GM04504 (cell line): ENCODE measurements at regions not wholly inside any gene's neighbourhood (a gene's known extent, or its start where the extent isn't known, plus 50 kb on each side); places are given as distances from the start of the nearest gene placed in this dataset.
"Not testable (repeated sequence)": the region's sequence is repeated elsewhere in the genome, so short reads cannot be mapped to it uniquely, and the experiment has no call there.

Experiments used
- DNase-seq: peaks from one replicate; pipeline ENCODE4 v3.0.0-alpha.2; 2012; ENCODE audit warnings: low read depth

DNA sequence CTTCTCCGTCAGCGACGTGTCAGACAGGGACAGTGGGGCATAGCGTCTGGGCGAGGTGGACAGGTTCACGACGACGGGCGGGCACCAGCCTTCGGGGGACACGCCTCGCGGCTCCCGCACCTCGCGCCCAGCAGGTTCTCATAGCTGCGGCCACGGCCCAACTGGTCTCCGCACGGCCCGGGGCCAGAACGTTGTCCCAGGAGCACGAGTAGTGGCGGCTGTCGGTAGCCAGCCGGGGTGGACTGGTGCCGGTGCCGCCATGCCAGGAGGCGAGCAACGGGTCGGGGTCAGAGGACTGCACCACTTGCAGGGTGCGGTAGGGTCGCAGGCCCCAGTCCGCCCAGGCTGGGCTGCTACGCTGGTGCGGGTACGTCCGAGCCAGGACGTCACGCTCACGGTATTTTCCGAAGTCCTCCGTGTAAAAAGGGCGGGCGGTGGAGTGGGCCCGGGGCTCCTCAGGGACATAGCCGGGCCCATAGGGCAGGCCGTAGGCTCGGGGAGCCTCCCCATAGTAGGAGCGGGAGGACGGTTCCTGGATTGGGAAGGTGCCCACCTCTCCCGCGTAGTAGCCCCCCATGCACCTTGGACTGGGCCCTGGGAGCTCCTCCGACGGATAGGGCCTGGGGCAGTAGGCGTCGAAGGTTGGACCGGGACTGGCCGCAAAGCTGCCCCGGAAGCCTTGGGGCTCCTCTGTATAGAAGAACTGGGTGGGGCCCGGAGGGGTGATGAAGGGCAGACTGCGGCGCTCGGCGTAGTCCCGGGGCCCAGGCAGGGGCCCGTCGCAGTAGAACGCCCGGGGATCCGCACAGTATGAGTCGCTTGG lies 301.2 kb downstream of the CCDC74A start:
- not testable (repeated sequence) for DNase-seq

DNA sequence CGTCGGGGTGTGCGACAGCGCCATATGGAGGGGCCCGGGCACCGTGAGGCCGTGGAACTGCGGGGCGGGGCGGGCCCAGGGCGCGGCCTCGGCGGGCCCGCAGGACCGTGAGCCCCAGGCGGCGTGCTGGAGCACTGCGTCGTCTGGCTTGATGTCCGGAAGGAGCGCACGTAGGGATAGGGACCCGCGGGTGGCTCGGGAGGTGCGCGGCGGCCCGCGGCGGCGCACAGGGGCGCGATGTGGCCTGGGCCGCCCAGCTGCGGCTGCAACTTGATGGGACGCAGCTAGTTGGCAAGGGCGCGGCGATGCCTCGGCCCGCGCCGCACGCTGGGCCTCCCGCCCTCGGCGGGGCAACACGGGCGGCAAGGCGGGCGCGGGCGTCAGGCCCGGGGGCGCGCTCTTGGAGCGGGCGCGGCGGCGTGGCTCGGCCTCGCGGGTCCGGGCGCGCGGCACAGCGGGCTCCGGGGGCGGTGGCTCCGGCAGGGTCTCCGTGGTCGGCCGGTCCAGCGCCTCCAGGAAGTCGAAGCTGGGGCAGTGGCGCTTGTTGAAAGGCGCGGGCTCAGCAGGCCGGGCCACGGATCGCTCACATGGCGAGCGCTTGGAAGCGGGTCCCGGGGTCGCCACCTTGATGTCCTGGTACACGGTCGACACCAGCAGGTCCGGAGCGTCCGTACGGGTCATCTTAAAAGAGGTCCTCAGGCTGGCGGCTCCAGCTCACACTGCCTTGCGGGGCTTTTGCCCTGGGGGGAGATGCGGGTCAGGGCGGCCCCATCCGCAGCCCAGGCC lies 302.0 kb downstream of the CCDC74A start:
- not testable (repeated sequence) for DNase-seq

DNA sequence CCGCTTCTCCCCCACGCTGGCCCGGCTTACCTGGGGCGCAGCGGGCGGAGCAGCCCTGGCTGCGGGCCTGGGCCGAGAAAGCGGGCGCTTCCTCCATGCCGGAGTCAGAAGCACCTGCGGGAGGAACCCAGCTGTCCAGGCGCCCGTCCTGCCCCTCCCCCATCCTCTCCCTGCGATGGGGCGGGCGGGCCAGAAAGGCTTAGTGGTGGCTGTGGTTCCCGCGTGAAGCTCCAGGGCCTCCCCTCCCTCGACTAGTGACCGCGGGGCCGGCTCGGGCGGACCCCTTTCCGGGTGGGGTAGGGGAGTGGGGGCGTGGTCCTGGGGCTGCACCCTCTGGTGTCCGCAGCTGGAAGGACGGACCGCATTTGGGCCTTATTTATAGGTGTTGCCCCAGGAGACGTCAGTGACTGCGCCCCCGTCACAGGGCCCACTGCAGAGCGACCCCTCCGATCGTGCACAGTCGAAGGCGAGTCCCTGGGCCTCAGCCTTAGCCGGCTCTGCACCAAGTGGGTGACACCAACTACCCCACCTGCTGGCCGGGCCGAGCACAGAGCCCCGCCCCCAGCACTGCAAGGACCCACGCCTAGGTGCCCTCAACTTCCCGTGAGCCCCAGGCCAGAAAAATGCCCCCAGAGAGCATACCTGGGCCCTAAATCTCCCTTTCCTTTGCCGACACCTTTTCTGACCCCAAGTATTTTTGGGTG lies 302.7 kb downstream of the CCDC74A start:
- not testable (repeated sequence) for DNase-seq

DNA sequence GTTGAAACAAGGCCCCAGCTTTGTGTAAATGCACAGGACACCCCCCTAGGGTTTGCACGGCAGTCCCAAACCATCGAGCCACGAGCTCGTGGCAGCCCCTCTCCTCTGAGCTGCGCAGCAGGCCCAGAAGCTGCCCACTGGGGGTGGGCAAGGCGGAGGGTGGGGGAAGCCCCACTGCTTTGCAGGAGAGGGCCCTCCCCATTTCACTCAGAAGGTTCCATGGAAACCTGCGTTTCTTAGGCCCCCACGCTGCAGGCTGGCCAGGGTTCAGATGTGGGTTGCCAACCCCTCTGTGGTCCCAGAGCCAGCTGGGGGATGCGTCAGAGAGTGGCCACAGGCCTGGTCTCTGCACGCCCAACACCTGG lies 303.2 kb downstream of the CCDC74A start:
- not testable (repeated sequence) for DNase-seq

DNA sequence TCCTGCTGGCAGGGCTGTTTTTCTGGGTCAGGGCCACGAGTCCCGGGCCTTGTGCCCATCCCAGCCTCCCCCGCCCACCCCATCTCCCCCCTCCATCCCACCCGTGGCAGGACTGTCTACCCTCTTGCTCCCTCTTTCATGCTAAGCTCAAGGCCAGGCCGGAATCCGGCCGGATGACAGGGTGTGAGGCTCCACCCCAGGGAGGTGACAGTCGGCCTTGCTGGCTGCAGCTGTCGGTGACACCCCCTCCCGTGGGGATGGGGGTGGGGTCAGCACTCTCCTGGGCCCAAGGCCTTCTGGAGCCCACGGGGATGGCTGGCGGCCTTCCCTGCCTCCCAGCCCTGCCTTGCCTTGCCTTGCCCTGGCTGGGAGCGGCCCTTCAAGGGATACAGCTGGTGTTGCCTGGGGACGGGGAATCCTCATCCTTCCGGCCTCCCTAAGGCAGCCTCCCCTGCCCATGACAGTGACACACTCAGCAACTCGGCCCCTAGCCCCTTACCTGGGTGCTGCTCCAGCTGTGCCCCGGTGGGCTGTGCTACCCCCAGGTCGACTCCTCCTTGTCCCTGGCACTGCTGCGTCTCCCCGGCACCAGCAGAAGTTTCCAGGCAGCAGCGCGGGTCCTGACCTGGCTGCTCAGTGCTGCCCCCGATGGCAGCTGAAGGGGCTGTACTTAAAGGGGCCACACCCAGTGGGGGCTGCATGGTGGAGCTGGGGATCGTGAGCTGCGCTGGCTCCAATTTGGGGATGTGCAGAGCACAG lies 303.9 kb downstream of the CCDC74A start:
- DNase-seq: not testable (repeated sequence)

DNA sequence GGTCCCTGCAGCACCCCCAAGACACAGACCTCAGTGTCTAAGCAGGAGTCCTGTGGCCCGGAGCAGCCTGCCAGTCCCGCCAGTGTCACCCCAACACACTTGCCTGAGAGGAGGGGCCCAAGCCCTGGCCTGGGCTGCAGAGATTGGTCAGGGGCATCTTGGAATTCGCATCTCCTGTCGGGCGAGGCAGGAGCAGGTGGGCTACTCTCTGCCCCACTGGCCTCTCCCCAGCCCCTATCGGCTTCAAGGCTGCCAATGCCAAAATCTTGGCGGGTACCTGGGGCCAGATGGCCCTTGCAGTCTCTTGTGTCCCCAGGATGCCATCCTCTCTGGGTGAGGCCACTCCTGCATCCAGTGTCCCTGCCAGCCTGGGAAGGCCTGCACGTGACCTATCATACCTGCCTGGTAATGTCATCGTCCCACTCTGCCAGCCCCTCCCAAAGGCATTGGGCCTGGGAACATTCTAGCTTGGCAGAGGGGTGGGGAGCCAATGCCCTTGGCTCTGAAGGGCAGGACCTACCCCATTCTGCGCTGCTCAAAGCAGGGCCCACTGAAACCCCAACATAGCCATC lies 304.6 kb downstream of the CCDC74A start:
- DNase-seq: not testable (repeated sequence)

DNA sequence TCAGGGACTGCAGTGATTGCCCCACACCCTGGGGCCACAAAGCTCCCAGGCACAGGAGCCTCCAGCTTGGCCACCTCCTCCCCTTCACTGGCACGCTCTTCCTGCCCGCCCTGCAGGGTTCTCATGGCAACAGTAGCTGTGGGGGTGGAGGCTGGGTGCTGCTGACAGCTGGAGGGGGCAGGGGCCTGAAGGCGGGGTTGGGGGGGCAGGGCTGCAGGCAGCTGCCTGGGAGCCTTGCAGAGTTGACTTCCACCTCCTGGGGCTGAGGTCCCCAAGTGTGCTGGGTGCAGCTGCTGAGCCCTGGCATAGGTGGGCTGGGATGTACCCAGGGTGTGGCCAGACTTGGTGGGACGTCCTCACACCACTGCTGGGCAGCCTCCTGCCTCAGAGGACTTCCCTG lies 305.2 kb downstream of the CCDC74A start:
- not testable (repeated sequence) for DNase-seq

DNA sequence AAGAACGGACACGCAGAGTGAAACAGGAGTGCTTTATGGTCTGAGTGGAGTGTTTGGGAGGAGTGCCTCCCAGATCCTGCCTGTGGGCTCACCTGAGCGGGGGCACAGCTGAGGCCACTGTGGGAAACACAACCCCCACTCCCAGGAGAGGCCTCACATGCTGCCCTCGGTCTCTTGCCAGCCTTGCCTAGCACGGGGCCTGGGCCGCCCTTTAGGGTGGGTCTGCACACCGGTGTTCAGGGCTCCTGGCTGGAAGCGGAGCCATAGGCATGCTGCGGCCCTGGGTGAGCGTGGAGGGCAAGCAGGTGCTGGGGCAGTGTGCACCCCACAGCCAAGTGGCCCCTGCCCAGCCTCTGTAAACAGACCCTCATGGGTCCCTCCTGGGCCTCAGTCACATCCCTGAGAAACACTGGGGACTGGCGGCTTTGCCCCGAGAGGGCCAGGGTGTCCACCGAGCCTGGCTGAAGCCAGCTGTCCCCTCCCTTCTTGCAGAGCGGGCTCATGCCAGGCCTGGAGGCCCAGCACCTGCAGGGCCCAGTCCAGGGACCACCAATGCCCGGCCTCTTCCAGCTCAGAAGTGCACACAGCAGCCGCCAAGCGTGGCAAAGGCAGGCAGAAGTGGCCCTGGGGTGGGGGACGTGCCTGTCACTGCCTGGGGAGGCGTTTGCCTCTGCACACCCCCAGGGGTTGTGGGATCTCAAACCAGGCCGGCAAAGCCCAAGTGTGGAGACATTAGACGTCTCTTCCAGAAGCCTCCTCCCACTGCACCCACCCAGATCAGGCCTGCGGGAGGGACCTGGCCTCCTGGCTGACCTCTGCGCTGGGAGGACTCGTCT lies 305.9 kb downstream of the CCDC74A start:
- not testable (repeated sequence) for DNase-seq

DNA sequence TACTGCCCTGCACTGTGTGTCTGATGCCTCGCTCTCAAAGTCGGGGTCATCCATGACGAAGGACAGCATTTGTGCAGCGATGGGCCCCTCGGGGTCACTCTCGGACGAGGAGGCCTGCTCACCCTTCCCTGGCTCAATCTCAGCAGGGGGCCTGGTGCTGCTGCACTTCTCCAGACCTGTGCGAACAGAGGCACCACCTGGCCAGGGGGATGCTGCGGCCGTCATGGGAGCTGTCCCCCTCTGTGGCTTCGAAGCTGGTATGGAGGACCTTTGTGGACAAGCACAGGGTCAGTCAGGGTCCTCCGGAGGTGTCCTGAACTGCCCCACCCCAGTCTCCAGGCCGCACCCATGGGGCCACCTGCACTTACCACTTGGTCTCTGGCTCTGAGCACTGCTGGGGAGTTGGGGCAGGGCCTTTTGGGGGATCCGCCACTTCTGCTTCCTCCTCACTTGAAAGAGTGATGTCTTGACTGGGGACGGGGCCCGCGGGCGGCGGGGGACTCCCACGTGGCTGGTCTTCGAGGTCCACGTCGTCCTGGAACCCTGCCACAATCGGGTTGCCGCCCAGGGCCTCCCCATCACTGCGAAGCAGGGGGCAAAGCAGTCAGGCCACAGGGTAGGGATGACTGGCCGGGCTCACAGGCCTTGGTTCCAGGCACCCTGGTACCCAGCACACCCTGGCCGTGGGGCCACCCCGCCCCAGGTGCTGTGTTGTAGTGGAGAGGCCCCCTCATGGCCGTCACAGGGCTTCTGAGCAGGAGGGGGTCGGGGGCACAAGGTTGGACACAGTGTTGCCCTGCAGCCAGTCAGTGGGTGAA lies 306.7 kb downstream of the CCDC74A start:
- DNase-seq: not testable (repeated sequence)

DNA sequence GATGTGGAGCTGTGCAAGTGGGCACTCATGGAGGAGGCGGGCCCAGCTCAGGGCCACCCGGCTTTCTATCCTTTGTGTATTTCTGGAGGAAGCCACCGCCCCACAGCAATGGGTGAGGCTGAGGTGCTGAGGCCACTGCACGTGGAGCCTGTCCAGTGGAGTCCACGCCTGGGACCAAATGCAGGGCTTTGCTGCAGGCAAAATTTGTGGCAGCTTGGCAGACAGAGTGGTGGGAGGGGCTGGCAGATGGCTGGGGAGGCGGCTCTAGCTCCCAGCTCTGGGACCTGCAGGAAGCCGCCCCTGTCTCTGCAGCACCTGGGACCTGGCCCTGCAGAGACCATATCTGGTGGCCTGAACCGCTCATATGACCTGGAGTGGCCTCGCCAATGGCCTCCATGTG lies 307.3 kb downstream of the CCDC74A start:
- DNase-seq: not testable (repeated sequence)

DNA sequence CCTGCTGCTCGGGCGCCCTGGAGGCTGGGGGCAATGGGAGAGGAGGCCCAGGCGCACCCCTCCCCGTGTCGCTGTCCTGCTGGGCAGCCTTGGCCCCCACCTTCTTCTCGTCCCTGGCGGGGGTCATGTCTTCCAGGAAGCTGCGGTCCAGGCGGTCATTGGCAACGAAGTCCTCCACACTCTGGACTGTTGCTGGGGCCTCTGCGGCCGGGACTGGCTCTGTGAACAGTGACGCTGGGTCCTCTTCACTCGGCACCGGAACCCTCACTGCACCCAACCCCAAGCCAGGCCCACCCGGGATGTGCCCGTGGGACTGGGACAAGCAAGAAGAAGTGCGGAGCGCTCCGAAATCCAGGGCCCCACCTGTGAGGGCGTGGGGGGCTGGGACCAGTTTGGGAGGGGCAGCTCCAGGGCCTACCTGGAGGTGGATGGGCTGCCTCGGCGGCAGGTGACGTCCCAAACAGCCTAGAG lies 308.0 kb downstream of the CCDC74A start:
- DNase-seq: no peak

DNA sequence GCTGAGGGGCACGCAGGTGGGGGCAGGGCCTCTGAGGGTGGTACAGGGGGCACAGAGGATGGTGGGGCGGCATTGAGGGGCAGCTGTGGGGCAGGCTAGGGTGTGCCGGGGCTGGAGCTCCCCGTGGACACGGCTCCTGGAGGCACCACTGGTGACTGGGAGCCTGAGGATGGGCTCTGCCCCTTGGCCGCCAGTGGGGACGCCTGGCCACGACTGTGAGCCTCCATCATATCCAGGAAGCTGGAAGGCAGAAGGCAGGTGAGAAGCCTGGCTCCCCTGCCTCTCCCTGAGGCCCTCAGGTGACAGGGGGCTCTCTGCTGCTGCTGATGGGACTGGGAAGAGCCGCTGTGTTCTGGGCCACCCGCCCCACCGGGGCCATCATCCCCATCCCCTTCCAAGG lies 308.4 kb downstream of the CCDC74A start:
- DNase-seq: not testable (repeated sequence)

DNA sequence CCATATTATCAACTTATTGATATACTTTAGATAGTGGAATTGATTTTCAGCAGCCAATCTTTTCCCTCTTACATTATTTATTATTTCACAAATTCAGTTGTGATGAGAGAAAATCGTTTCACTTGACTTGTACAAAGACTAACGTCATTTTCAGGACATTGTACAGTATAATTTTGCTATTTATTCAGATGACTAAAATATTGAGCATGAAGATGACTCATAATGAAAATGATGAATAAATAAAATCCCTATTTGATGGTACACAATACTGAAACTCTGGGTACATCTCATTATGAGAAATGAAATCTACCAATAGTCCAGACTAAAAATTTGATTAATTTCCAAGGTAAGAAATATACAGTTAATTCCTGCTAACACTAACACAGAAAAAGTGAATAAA lies 316.4 kb downstream of the CCDC74A start:
- DNase-seq: not testable (repeated sequence)

DNA sequence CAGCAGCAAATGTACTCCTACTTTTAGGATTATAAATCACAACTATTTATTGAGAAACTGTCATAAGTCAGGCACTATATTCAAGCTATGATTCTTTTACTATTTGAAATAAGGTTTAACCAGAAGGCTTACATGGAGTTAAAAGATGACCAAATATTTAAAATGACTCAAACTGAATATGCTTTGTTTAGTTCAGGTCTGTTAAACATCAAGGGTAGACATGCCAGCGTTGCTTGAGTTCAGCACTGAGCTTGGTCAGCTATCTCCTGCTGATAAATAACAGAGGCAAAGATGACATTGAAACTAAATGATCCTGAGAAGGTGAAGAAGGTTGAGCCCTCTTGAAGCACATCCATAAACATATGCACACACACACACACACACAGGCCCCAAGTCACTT lies 305.6 kb downstream of the ANKRD30BL start:
- DNase-seq: not testable (repeated sequence)

DNA sequence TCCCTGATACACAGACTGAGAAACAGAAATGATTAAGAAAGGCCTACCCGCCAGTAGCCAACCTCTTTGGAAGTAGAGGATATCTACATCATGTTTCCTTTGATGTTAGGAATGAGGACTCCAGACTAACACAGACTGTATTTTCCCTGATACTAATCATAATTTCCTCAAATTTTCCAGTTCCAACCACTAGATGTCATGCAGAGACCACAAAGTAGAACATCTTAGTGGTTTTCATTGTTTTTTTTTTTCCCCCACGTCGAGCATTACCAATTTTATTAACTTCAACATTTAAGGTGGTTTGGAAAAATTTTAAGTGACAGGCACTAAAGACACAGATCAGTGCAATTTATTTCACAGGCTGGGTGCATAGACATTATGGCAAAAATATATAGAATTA lies 303.6 kb downstream of the ANKRD30BL start:
- DNase-seq: not testable (repeated sequence)
